A673 (cell line): ENCODE measurements at regions not wholly inside any gene's neighbourhood (a gene's known extent, or its start where the extent isn't known, plus 50 kb on each side); places are given as distances from the start of the nearest gene placed in this dataset.

Source experiments
- CTCF ChIP-seq: fragments of 300-800, 200-600 bp; sonication (generic); conservative IDR thresholded peaks from 2 replicates; pipeline ENCODE4 v1.5.1; 2017; ENCODE audit warnings: low read depth, mild to moderate bottlenecking, antibody characterized with exemption, low read length, moderate library complexity, mixed read lengths
- EZH2 ChIP-seq: fragments of 200-600 bp; sonication (generic); IDR thresholded peaks from 2 replicates; pipeline ENCODE4 v1.6.1; 2017; ENCODE audit warnings: borderline replicate concordance, low read depth, mild to moderate bottlenecking, mixed read lengths, antibody characterized with exemption, low read length; ENCODE audit not compliant: poor library complexity, severe bottlenecking

GRCh38 chr9:2264081-2264480 is 248.9 kb downstream of the SMARCA2 start:
- no peak for TF ChIP-seq CTCF
- TF ChIP-seq EZH2, result no peak
